ENCODE measurements at regions not wholly inside any gene's neighbourhood (a gene's known extent, or its start where the extent isn't known, plus 50 kb on each side); places are given as distances from the start of the nearest gene placed in this dataset.

DNA sequence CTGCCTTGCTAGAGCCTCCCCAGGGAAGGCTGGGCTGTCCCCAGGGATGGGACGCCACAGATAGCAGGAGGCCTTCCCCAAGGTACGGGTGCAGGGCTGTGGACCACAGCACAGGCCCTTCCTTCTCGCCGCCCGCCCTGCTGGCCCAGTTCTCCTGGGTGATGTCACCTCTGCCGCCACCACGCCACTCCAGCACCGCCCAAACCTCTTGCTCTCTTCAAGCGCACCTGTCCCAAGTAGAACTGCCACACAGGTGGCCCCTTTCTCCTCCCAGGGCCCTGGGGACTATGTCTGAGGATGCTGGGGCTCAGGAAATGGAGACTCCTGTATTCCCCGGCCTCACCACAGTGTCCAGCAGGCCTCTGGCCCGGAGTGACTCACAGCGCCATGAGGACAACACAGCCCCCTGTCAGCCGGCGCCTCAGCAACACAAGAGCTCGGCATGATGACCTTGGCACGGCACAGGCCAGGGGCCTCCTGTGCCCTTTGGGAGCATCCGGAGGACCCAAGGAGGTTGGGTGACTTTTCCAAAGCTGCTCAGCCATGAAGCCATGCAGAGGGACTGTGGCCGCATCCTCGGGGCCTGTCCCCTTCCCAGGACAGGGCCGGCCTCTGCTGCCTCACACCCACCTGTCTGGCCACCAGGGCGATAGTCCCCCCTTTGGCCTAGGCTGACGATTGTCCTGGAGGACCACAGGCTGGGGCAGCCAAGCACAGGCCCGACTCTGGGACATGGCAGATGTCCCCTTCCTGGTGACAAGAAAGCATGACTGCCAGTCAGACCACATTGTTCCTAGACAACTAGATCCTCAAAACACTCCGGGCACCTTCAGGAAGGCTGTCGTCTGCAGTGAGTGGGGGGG, 1023.5 kb downstream of the BRD1 start:
- H3K36me3 Mint-ChIP-seq = peaks cover 1% of the 10 kb centered on the region
- H3K27ac Mint-ChIP-seq = no peak overlapping the region
- no peak overlapping the region for H3K4me3 Mint-ChIP-seq

DNA sequence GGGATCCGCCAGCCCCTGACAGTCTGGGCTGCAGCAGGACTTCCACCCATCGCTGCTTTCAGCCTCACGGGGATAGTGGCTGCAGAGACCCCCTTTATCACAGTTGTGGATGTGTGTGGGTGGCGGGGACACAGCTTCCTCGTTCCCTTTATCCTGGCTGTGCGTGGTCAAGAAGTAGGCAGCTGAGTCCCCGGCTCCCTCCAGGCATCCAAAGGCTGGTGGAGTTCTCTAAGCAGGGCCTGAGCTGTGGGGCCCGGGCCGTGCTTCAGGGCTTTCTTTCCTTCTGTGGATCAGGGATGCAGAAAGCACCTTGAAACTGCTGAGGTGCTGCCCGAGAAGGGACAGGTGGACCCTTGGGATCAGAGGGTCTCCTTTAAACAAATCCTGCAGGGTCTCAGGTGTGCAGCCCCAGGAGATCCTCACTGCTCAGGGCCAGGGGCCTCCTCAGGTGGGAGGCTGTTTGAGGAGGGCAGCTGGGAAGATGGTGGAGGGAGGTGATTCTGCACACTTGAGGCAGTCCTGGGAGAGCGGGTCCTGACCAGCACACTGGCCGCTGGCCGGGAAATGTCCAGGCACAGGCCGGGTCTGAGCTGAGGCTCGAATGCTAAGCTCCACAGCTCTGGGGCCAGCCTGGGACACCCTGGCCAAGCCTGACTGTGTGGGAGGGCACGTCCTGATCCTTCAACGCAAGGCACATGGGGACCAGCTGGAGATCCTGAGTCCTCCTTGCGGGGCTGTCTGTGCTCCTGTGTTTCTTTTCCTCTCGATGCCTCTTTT, 1024.3 kb downstream of the BRD1 start:
- peak overlapping the region in 1 of 4 donors; percentile 17 for H3K4me3 Mint-ChIP-seq
- H3K27me3 Mint-ChIP-seq = no peaks in the 10 kb centered on the region
- no peaks in the 10 kb centered on the region for H3K4me1 Mint-ChIP-seq
- H3K9me3 Mint-ChIP-seq = no peaks in the 10 kb centered on the region
- H3K27ac Mint-ChIP-seq = no peak overlapping the region
- H3K36me3 Mint-ChIP-seq = peaks cover 1% of the 10 kb centered on the region

More for the DNA sequence above, 1023.5 kb downstream of the BRD1 start:
- Mint-ChIP-seq H3K9me3 (peaks cover 0 to 3% (median 2%) of the 10 kb centered on the region in 3 donors), H3K27me3 (no peaks in the 10 kb centered on the region), H3K4me1 (no peaks in the 10 kb centered on the region)

DNA sequence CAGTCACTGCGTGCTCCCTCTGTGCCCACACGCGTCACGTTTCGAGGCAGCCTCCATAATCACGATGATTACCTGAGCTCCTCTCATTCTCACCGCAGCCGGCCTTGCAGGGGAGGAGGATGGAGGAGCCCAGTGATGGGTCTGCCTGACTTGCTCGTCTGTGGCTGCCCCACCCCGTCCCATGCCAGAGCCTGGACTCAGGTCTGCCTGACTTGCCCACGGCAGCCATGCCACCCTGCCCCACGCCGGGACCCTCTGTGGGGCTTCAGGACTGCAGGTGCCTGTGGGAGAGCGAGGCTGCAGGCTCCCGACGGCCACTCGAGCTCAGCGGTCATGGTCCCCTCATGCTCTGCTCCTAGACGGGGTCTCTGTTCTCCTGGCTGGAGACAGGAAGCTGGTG, 1025.1 kb downstream of the BRD1 start:
- H3K27ac Mint-ChIP-seq = no peak overlapping the region
- no peaks in the 10 kb centered on the region for H3K27me3 Mint-ChIP-seq
- peaks cover 1% of the 10 kb centered on the region for H3K36me3 Mint-ChIP-seq
- no peaks in the 10 kb centered on the region for H3K9me3 Mint-ChIP-seq
- no peaks in the 10 kb centered on the region for H3K4me1 Mint-ChIP-seq
- no peak overlapping the region for H3K4me3 Mint-ChIP-seq

DNA sequence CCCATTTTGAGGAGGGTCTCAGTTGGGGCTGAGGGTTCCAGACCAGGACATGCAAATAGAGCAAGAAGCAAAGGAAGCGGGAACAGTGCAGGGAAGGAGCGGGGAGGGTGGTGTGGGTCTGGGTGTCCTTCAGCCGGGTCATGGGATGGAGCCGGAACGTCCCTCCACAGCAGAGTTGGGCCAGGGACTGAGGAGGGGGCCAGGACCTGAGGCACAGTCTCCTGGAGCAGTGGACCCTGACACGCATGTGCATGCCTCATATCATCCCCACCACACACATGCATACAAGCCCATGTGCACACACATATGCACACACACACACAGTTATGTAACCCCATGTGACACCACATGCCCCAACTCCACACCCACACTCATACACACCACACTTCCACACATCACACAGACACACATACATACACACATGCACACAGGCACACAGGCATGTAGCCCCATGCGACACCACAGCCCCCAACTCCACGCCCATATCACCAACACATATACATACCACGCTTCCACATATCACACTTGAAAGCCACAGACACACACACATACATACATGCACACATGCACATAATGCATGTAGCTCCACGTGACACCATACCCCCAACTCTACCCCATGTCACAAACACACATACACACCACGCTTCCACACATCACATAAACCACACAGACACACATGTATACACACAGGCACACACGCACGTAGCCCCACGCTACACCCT, 1026.6 kb downstream of the BRD1 start:
- Mint-ChIP-seq H3K4me3 (no peak overlapping the region), H3K27me3 (no peaks in the 10 kb centered on the region)

DNA sequence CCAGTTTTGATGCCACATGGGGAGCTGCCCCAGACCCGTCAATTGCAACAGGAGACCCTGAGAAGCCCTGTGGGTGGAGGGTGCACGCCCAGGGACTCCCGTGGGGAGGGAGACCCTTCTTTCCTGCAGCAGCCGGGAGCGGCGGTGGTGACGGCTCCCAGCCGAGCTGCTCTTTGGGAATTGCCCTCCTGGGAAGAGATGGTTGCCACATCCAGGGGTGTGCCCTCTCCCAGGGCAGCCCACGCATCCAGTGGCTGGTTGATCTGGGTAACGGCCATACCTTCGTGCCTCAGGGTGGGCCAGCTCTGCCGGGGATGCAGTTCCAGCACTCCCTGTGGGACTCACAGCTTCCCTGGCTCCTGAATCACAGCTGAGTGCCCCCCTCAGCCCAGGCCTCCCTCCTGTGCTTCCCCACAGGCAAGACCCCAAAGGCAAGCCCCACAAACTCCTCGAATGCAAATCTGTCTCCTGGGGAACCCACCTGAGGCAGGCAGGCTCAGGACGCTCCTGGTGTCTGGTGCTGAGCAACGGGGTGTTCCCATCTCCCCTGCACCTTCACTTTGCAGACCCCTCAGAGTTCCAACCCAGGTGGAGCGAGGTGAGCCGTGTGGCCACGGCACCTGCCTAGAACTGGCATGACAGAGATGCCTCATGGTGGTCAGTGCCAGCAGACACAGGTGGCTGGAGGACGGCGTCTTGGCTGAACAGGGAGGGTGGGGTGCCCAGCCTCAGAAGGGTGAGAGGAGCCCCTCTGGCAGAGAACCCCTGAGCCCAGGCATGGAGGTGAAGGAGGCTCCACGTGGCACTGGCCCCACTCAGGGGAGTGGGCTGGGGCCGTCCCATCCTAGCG, 1027.4 kb downstream of the BRD1 start:
- H3K4me1 Mint-ChIP-seq = no peaks in the 10 kb centered on the region
- H3K27me3 Mint-ChIP-seq = no peaks in the 10 kb centered on the region
- no peaks in the 10 kb centered on the region for H3K9me3 Mint-ChIP-seq
- peaks cover 1% of the 10 kb centered on the region for H3K36me3 Mint-ChIP-seq
- H3K4me3 Mint-ChIP-seq = peak overlapping the region in 1 of 4 donors; percentile 41
- H3K27ac Mint-ChIP-seq = no peak overlapping the region

More for the DNA sequence above, 1026.6 kb downstream of the BRD1 start:
- Mint-ChIP-seq H3K27ac (no peak overlapping the region), H3K4me1 (no peaks in the 10 kb centered on the region), H3K36me3 (peaks cover 1% of the 10 kb centered on the region), H3K9me3 (no peaks in the 10 kb centered on the region)

DNA sequence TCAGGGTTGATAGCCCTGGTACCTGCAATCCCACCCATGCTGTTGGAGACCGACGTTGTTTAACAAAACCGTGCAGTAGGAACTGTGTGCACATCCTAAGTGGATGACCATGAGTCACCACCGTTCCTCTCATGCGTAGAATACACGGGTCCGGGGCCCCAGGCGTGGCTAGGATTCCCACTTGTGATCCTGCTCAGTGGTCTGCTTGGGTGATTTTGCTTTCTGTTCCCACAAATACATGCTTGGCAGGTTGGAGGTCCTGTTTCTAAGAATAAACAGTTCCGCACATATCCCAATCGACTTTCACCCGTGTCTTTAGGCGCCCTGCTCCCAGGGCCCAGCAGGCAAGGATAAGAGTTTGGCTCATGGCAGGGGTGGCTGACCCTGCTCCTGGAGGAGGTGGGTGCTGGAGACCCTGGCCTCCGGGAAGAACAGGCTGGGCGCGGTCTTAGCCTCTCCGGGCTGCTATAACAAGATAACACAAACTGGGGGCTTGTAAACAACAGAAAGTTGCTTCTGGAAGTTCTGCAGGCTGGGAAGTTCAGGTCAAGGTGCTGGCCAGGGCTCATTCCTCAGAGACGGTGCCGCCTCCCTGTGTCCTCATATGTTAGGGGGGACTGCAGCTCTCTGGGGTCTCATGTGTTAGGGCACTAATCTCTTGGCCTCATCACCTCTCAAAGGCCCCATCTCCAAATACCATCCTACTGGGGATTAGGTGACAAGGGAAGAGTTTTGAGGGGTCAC, 1028.3 kb downstream of the BRD1 start:
- peak overlapping the region in 1 of 4 donors; percentile 41 for H3K4me3 Mint-ChIP-seq
- no peaks in the 10 kb centered on the region for H3K27me3 Mint-ChIP-seq

DNA sequence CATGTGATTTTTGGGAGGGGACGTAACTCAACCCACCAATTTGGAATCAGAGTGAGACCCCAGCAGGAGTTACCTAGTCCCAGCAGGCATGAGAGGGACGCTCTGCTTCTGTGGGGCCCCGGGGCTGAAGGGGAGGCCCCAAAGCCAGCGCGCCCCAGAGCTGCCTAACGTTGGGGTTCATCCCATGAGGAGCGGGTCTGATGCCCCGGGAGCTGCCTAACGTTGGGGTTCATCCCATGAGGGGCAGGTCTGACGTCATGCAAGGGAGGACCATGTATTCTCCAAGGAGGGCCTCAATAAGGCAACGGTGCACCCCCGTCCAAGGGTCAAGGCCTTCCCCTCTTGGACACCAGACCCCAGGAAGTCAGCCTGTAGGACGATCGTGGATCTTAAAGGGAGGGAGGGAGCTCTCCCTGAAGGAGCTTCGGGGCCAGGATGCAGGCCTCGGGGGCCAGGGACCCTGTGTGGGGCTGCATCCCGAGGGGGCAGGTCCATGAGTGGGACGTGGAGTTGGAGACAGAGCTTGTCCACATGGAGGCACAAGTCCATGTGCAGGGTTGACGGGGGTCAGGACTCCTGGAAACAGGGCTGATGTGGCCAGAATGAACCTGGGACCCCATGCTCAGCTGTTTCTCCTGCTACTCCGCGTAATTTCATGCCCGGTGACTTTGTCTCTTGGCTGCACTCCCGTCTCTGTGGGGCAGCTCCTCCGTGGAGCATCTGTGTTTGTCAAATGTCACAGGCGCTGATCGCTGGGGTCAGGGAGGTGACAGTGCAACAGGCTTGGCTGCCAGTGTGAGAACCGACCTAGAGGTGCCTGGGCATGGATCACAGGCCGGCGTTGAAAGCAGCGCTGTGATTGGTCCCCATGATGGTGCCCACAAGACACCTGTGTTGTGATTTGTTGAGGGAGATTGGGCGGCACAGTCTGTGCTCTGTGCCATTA, 1029.1 kb downstream of the BRD1 start:
- H3K4me3 Mint-ChIP-seq = no peak overlapping the region
- no peak overlapping the region for H3K27ac Mint-ChIP-seq
- H3K9me3 Mint-ChIP-seq = no peaks in the 10 kb centered on the region
- H3K36me3 Mint-ChIP-seq = peaks cover 2% of the 10 kb centered on the region
- H3K27me3 Mint-ChIP-seq = no peaks in the 10 kb centered on the region
- H3K4me1 Mint-ChIP-seq = no peaks in the 10 kb centered on the region

More for the DNA sequence above, 1028.3 kb downstream of the BRD1 start:
- Mint-ChIP-seq H3K4me1 (no peaks in the 10 kb centered on the region), H3K27ac (no peak overlapping the region), H3K36me3 (no peaks in the 10 kb centered on the region), H3K9me3 (no peaks in the 10 kb centered on the region)

DNA sequence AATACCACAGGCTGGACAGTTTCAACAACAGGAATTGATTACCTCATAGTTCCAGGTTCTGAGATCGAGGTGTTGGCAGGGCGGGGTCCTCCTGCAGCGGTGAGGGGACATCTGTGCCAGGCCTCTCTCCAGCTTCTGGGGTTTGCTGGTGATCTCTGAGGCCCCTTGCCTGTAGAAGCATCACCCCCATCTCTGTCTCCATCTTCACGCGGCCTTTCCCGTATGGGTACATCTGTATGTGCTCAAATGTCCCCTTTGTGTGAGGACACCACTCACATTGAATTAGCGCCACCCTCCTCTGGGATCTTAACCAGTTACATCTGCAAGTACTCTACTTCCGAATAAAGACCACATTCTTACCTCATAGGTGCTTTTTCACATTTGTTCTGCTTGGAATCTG, 1029.9 kb downstream of the BRD1 start:
- Mint-ChIP-seq H3K4me3 (no peak overlapping the region), H3K4me1 (no peaks in the 10 kb centered on the region), H3K27ac (no peak overlapping the region), H3K27me3 (no peaks in the 10 kb centered on the region), H3K9me3 (no peaks in the 10 kb centered on the region), H3K36me3 (peaks cover 2% of the 10 kb centered on the region)

DNA sequence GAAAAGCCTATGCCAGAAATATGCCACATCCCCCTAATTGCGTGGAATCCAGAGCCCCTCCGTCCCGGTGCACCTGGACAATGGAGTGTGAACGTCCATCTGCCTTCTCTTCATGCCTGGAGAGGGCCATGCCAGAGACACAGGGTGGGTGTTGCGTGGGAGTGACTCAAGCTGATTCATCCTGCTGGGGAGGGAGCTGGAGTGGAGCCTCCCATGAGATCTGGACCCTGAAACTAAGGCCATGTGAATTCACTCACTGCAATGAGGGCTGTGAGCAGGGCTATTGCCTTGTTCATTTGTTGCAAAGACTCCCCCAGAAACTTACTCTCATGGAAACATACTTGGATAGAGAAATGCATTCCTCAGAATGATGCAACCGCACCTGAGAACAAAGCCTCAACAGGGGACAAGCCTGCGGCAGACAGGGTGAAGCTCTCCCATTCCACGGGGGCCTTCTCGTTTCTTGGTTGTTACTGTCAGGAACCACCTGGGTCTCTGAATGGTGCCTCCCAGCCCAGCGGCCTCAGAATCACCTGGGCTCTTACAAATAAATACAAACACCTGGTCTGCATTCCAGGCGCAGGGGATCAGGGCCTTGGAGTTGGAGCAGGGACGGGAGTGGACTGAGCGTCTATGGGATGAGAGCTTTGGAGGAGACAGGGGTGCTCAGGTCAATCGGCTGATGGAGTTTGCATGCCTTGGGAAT, 1031.2 kb downstream of the BRD1 start:
- Mint-ChIP-seq H3K27me3 (no peaks in the 10 kb centered on the region), H3K4me1 (no peaks in the 10 kb centered on the region), H3K4me3 (peak overlapping the region in 1 of 4 donors; percentile 37), H3K27ac (no peak overlapping the region), H3K9me3 (no peaks in the 10 kb centered on the region), H3K36me3 (peaks cover 2% of the 10 kb centered on the region)

DNA sequence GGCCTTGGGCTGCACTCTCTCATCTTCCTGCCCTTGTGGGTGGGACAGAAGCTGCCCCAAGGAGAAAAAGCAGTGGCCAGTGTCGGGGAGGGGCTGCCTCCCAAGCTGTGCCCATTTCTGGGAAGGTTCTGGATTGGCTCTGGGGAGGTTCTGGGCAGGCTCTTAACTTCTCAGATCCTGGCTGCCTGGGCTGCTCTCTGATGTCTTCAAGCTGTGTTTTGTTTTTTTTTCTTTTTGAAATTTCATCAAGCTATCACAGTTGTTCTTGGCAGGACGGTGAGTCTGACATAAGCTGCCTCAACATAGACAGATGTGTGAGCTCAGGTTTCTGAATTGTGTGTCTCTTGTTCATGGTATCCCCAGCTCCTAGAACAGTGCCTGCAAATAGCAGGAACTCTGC, 1032.0 kb downstream of the BRD1 start:
- peaks cover 2% of the 10 kb centered on the region for H3K36me3 Mint-ChIP-seq
- H3K9me3 Mint-ChIP-seq = no peaks in the 10 kb centered on the region
- H3K27me3 Mint-ChIP-seq = no peaks in the 10 kb centered on the region
- no peaks in the 10 kb centered on the region for H3K4me1 Mint-ChIP-seq
- H3K4me3 Mint-ChIP-seq = no peak overlapping the region
- no peak overlapping the region for H3K27ac Mint-ChIP-seq

DNA sequence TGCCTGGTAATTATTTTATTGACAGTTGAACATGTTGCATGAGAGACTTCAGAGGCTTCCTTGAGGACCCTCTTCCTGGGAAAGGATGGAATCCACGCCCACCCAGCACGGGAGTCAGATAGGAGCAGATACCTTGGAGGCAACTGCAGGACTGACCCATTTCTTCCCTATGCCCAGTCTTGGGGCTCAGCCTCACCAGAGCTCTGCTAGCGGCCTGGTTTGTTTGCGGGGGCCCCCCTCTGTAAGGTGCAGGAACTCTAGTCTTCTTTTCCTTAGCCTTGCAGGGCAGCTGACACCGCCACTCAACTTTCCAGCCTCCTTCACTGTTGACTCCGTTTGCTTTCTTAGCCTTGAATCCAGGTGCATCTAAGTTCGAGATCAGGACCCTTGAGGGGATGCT, 1032.8 kb downstream of the BRD1 start:
- Mint-ChIP-seq H3K4me3 (no peak overlapping the region), H3K27ac (no peak overlapping the region), H3K9me3 (no peaks in the 10 kb centered on the region), H3K4me1 (no peaks in the 10 kb centered on the region), H3K36me3 (peaks cover 2% of the 10 kb centered on the region), H3K27me3 (no peaks in the 10 kb centered on the region)

DNA sequence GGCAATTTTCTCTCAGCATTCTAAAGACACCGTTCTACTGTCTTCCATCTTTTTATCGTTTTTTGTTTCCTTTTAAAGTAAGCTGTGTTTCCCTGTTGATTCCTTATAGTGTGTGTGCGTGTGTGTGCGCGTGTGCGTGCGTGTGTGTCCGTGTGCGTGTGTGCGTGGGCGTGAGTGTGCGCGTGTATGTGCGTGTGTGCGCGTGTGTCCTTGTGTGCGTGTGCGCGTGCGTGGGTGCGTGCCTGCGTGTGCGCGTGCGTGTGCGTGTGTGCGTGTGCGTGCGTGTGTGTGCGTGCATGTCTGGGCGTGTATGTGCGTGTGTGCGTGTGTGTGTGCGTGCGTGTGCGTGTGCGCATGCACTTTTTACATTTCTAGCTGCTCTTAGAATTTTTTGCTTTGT, 1033.7 kb downstream of the BRD1 start:
- H3K27me3 Mint-ChIP-seq = no peaks in the 10 kb centered on the region
- H3K4me3 Mint-ChIP-seq = no peak overlapping the region
- no peaks in the 10 kb centered on the region for H3K4me1 Mint-ChIP-seq
- H3K27ac Mint-ChIP-seq = no peak overlapping the region
- H3K36me3 Mint-ChIP-seq = peaks cover 2% of the 10 kb centered on the region
- no peaks in the 10 kb centered on the region for H3K9me3 Mint-ChIP-seq

DNA sequence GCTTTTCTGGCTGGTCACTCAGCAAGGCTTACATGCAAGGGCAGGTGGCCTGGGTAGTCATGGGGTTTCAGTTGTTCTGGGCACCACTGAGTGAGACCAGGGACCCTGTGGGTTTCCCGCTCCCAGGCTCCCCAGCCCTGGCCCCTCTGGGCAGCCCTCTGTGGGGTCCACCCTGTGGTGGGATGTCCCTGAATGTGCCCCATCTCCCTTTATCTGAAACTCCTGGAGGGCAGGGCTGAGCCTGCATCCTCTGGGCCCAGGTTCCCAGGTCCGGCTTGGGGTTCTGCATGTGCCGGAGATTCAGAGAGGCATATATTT, 1041.0 kb downstream of the BRD1 start:
- no peaks in the 10 kb centered on the region for H3K9me3 Mint-ChIP-seq
- H3K36me3 Mint-ChIP-seq = no peaks in the 10 kb centered on the region
- no peak overlapping the region for H3K4me3 Mint-ChIP-seq
- H3K27ac Mint-ChIP-seq = no peak overlapping the region
- H3K4me1 Mint-ChIP-seq = no peaks in the 10 kb centered on the region
- H3K27me3 Mint-ChIP-seq = no peaks in the 10 kb centered on the region
